SK-N-SH (cell line): ENCODE measurements at regions not wholly inside any gene's neighbourhood (a gene's known extent, or its start where the extent isn't known, plus 50 kb on each side); places are given as distances from the start of the nearest gene placed in this dataset.

ENCODE experiments used
- CTCF ChIA-PET: fragments of 300-600, 350-600 bp; formaldehyde crosslinking; extraction: SDS; loops from one replicate; lab custom pipeline; 2021; lab: Yijun Ruan, JAX
- POLR2A ChIA-PET: fragments of 350-600 bp; sonication (Branson Sonifier 250); formaldehyde crosslinking; extraction: SDS; loops from one replicate; lab custom pipeline; 2020; ENCODE audit warnings: antibody characterized with exemption, inconsistent platforms; lab: Yijun Ruan, JAX
- DNase-seq: peaks from one replicate; pipeline ENCODE4 v3.0.0; 2012
- H2AFZ ChIP-seq: fragments of 200-600 bp; sonication (generic); 2 replicates; pipeline ENCODE4 v1.8.1; 2016; ENCODE audit warnings: antibody characterized with exemption, mild to moderate bottlenecking, low read depth
- H3F3A ChIP-seq: fragments of 200-600 bp; sonication (generic); replicated peaks from 2 replicates; pipeline ENCODE3; 2016; ENCODE audit warnings: antibody characterized with exemption, mild to moderate bottlenecking; ENCODE audit not compliant: insufficient read depth
- H3K27ac ChIP-seq, 2 experiments: fragments of 200-500 bp in 1 of 2; fragments of 200-600 bp in 1 of 2; sonication (Bioruptor generic) in 1 of 2; sonication (generic), shearing (Covaris generic) in 1 of 2; 2 replicates each; pipeline versions ENCODE4 v1.5.1 to v1.6.1; 2014 to 2016; ENCODE audit warnings: low read depth in 2 of 2, inconsistent platforms in 1 of 2, low read length in 1 of 2, mild to moderate bottlenecking in 1 of 2, mixed read lengths in 1 of 2
- H3K27me3 ChIP-seq: fragments of 200-600 bp; sonication (generic), shearing (Covaris generic); 2 replicates; pipeline ENCODE4 v1.6.1; 2016; ENCODE audit warnings: mixed run types; ENCODE audit not compliant: insufficient read depth
- H3K36me3 ChIP-seq, 2 experiments: fragments of 200-500 bp in 1 of 2; fragments of 200-600 bp in 1 of 2; sonication (Bioruptor generic) in 1 of 2; sonication (generic) in 1 of 2; replicated peaks in 1 of 2; 2 replicates each; pipeline versions ENCODE3 to v1.5.1; 2014 to 2016; ENCODE audit warnings: low read length in 1 of 2, mild to moderate bottlenecking in 1 of 2; ENCODE audit not compliant: insufficient read depth in 2 of 2, control insufficient read depth in 1 of 2
- H3K4me1 ChIP-seq, 2 experiments: fragments of 200-500 bp in 1 of 2; fragments of 200-600 bp in 1 of 2; sonication (Bioruptor generic) in 1 of 2; sonication (generic), shearing (Covaris generic) in 1 of 2; 2 replicates each; pipeline versions ENCODE4 v1.5.1 to v1.6.1; 2014 to 2016; ENCODE audit warnings: low read depth in 1 of 2, low read length in 1 of 2, mixed run types in 1 of 2; ENCODE audit not compliant: insufficient read depth in 2 of 2, control insufficient read depth in 1 of 2
- H3K4me2 ChIP-seq: fragments of 200-600 bp; sonication (generic), shearing (Covaris generic); 2 replicates; pipeline ENCODE4 v1.6.1; 2017; ENCODE audit warnings: mixed run types
- H3K4me3 ChIP-seq, 2 experiments: fragments of 200-500 bp in 1 of 2; fragments of 200-600 bp in 1 of 2; sonication (Bioruptor generic) in 1 of 2; sonication (generic), shearing (Covaris generic) in 1 of 2; 2 replicates each; pipeline versions ENCODE4 v1.5.1 to v1.8.1; 2014 to 2016; ENCODE audit warnings: low read depth in 2 of 2, inconsistent platforms in 1 of 2, low read length in 1 of 2, mild to moderate bottlenecking in 1 of 2, mixed read lengths in 1 of 2, moderate library complexity in 1 of 2
- H3K79me2 ChIP-seq: fragments of 200-600 bp; sonication (generic); 2 replicates; pipeline ENCODE4 v1.8.1; 2017; ENCODE audit warnings: mild to moderate bottlenecking; ENCODE audit not compliant: insufficient read depth
- H3K9ac ChIP-seq: fragments of 200-600 bp; sonication (generic); 2 replicates; pipeline ENCODE4 v1.6.1; 2017; ENCODE audit warnings: mixed run types
- H3K9me2 ChIP-seq: fragments of 200-600 bp; sonication (generic); 2 replicates; pipeline ENCODE4 v1.6.1; 2017; ENCODE audit warnings: mixed run types
- H3K9me3 ChIP-seq: fragments of 200-600 bp; sonication (generic); 2 replicates; pipeline ENCODE4 v1.6.1; 2017; ENCODE audit warnings: mixed run types, mild to moderate bottlenecking, moderate library complexity
- H4K20me1 ChIP-seq: fragments of 200-600 bp; sonication (generic); 2 replicates; pipeline ENCODE4 v1.6.1; 2017; ENCODE audit warnings: mild to moderate bottlenecking, mixed run types; ENCODE audit not compliant: insufficient read depth
- ELF1 ChIP-seq: IDR thresholded peaks from 2 replicates; pipeline ENCODE4 v1.4.0; 2012
- EP300 ChIP-seq, 2 experiments: IDR thresholded peaks; 2 replicates each; pipeline versions ENCODE4 v1.4.0 to v1.6.1; 2012; ENCODE audit warnings: borderline replicate concordance in 1 of 2, low read depth in 1 of 2, low read length in 1 of 2
- EZH2phosphoT487 ChIP-seq: fragments of 200-600 bp; sonication (generic); IDR thresholded peaks from 2 replicates; pipeline ENCODE4 v1.6.1; 2017; ENCODE audit warnings: low read depth, mixed run types, mild to moderate bottlenecking, antibody characterized with exemption, moderate library complexity, borderline replicate concordance
- FOSL2 ChIP-seq: IDR thresholded peaks from 2 replicates; pipeline ENCODE4 v1.4.0; 2012; ENCODE audit warnings: low read depth, mild to moderate bottlenecking, moderate library complexity, borderline replicate concordance
- FOXJ3 ChIP-seq: sonication (generic); formaldehyde crosslinking; IDR thresholded peaks from 2 replicates; pipeline ENCODE4 v1.5.1; 2020; ENCODE audit warnings: mild to moderate bottlenecking, missing genetic modification reagents
- GABPA ChIP-seq: IDR thresholded peaks from 2 replicates; pipeline ENCODE4 v1.4.0; 2012; ENCODE audit warnings: low read depth, mild to moderate bottlenecking
- GATA2 ChIP-seq: sonication (generic); formaldehyde crosslinking; IDR thresholded peaks from 2 replicates; pipeline ENCODE4 v1.5.0; 2020; ENCODE audit warnings: mild to moderate bottlenecking, missing genetic modification reagents
- MAX ChIP-seq: IDR thresholded peaks from 2 replicates; pipeline ENCODE4 v1.4.0; 2012; ENCODE audit warnings: low read depth
- MEF2A ChIP-seq: IDR thresholded peaks from 2 replicates; pipeline ENCODE4 v1.4.0; 2012; ENCODE audit warnings: low read depth, borderline replicate concordance
- MXI1 ChIP-seq: IDR thresholded peaks from 2 replicates; pipeline ENCODE4 v1.6.1; 2012; ENCODE audit warnings: mild to moderate bottlenecking, low read depth, low read length, improper control_type of control experiment
- NRF1 ChIP-seq: IDR thresholded peaks from 2 replicates; pipeline ENCODE4 v1.6.1; 2012; ENCODE audit warnings: low read depth, mild to moderate bottlenecking, low read length
- POLR2AphosphoS5 ChIP-seq: IDR thresholded peaks from 2 replicates; pipeline ENCODE4 v1.6.1; 2012; ENCODE audit warnings: low read depth, low read length
- RCOR1 ChIP-seq: fragments of 150-350 bp; IDR thresholded peaks from 2 replicates; pipeline ENCODE4 v1.6.1; 2017; ENCODE audit warnings: antibody characterized with exemption, low read length
- RFX5 ChIP-seq: IDR thresholded peaks from 2 replicates; pipeline ENCODE4 v1.6.1; 2012; ENCODE audit warnings: mild to moderate bottlenecking, improper control_type of control experiment, low read length
- SMC3 ChIP-seq: IDR thresholded peaks from 2 replicates; pipeline ENCODE4 v1.6.1; 2012; ENCODE audit warnings: low read depth, low read length, improper control_type of control experiment
- TAF1 ChIP-seq: IDR thresholded peaks from 2 replicates; pipeline ENCODE4 v1.6.1; 2012; ENCODE audit warnings: low read depth, mild to moderate bottlenecking, low read length, moderate library complexity, borderline replicate concordance
- YY1 ChIP-seq: IDR thresholded peaks from 2 replicates; pipeline ENCODE4 v1.4.0; 2012; ENCODE audit warnings: low read depth, mild to moderate bottlenecking
- WGBS: methylation state at CpG from one replicate; pipeline ENCODE4 v1.1.6; 2017; ENCODE audit warnings: low lambda C conversion rate; 5-methylcytosine and 5-hydroxymethylcytosine counted together
- TF ChIP-seq, protein P1 (sequence below): IDR thresholded peaks from 2 replicates; pipeline ENCODE4; 2012
- TF ChIP-seq, protein P2 (sequence below): fragments of 150-350 bp; IDR thresholded peaks from 2 replicates; pipeline ENCODE4 v1.6.1; 2016; ENCODE audit warnings: mild to moderate bottlenecking, low read depth, low read length
- TF ChIP-seq, protein P3 (sequence below): fragments of 150-350 bp; IDR thresholded peaks from 2 replicates; pipeline ENCODE4 v1.6.1; 2017; ENCODE audit warnings: antibody characterized with exemption, low read length, low read depth, borderline replicate concordance
- TF ChIP-seq, protein P4 (sequence below): IDR thresholded peaks from 2 replicates; pipeline ENCODE4 v1.4.0; 2012; ENCODE audit warnings: low read depth, borderline replicate concordance

DNA sequence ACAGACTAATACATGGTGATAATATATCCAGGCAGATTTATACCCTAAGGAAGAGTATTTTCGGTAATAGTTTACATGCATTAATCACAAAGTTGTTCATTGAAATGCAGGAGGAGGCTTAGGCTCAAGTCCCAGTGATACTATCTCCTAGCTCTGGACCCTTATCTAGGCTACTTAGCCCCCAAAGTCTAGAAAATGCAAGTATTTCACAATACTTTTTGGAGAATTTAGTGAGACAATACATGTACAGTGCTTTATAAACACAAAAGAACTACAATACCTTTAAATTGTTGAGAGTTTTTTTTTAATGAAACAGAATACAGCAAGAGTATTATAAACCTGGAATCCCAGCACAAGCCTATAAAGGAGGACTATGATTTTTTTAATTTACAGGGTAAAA, 473.9 kb downstream of the HS3ST3B1 start:
- Histone ChIP-seq H3K9me3 (no peaks in the 10 kb centered on the region), H3K27me3 (0 out of 2 replicates have a peak, but pooled peaks cover 7% of the 10 kb centered on the region), H3K4me3 (no peak overlapping the region), H3K4me1 (no peaks in the 10 kb centered on the region), H3K9ac (no peak overlapping the region), H4K20me1 (no peaks in the 10 kb centered on the region), H3K36me3 (no peaks in the 10 kb centered on the region), H3K4me2 (no peak overlapping the region), H3K9me2 (no peaks in the 10 kb centered on the region), H3K27ac (no peak overlapping the region), H3F3A (no peaks in the 10 kb centered on the region), H3K79me2 (no peaks in the 10 kb centered on the region), H2AFZ (no peak overlapping the region)
- 8% methylated on average over 1 of the region's 1 CpG for WGBS
- no peak for DNase-seq
- no peak for TF ChIP-seq TAF1
- TF ChIP-seq, protein P1, sequence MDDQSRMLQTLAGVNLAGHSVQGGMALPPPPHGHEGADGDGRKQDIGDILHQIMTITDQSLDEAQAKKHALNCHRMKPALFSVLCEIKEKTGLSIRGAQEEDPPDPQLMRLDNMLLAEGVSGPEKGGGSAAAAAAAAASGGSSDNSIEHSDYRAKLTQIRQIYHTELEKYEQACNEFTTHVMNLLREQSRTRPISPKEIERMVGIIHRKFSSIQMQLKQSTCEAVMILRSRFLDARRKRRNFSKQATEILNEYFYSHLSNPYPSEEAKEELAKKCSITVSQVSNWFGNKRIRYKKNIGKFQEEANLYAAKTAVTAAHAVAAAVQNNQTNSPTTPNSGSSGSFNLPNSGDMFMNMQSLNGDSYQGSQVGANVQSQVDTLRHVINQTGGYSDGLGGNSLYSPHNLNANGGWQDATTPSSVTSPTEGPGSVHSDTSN: no peak
- TF ChIP-seq EP300 (IDR thresholded peaks at IDR 0.05; ENCODE audit: borderline replicate concordance in 1 of 2, low read depth in 1 of 2, low read length in 1 of 2): no peak
- ChIA-PET POLR2A (no interaction called here), CTCF (no interaction called here)

- no peaks in the 10 kb centered on the region for H4K20me1 ChIP-seq
- WGBS: 0% methylated on average over 2 of the region's 2 CpGs
- H3K9ac ChIP-seq: no peak overlapping the region
- H3K27ac ChIP-seq: no peak overlapping the region
- 0 out of 2 replicates have a peak, but pooled peaks cover 3% of the 10 kb centered on the region for H3K27me3 ChIP-seq
- H3K79me2 ChIP-seq: no peaks in the 10 kb centered on the region
- no peaks in the 10 kb centered on the region for H3K9me3 ChIP-seq
- H3K4me1 ChIP-seq: no peaks in the 10 kb centered on the region
- ChIA-PET POLR2A (no interaction called here), CTCF (no interaction called here)
- no peak for DNase-seq
- H3K4me2 ChIP-seq: no peak overlapping the region
- H3K4me3 ChIP-seq: no peak overlapping the region
- H3F3A ChIP-seq: no peaks in the 10 kb centered on the region
- no peak overlapping the region for H2AFZ ChIP-seq
- no peak for TF ChIP-seq RFX5
- TF ChIP-seq FOSL2: no peak
- TF ChIP-seq GABPA: no peak
- no peak for TF ChIP-seq FOXJ3 (CRISPR knock-in tag)
- TF ChIP-seq POLR2AphosphoS5: no peak
- TF ChIP-seq ELF1: no peak
- TF ChIP-seq, protein P2, sequence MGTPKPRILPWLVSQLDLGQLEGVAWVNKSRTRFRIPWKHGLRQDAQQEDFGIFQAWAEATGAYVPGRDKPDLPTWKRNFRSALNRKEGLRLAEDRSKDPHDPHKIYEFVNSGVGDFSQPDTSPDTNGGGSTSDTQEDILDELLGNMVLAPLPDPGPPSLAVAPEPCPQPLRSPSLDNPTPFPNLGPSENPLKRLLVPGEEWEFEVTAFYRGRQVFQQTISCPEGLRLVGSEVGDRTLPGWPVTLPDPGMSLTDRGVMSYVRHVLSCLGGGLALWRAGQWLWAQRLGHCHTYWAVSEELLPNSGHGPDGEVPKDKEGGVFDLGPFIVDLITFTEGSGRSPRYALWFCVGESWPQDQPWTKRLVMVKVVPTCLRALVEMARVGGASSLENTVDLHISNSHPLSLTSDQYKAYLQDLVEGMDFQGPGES: no peak
- TF ChIP-seq, protein P3, sequence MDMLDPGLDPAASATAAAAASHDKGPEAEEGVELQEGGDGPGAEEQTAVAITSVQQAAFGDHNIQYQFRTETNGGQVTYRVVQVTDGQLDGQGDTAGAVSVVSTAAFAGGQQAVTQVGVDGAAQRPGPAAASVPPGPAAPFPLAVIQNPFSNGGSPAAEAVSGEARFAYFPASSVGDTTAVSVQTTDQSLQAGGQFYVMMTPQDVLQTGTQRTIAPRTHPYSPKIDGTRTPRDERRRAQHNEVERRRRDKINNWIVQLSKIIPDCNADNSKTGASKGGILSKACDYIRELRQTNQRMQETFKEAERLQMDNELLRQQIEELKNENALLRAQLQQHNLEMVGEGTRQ: no peak
- TF ChIP-seq, protein P4, sequence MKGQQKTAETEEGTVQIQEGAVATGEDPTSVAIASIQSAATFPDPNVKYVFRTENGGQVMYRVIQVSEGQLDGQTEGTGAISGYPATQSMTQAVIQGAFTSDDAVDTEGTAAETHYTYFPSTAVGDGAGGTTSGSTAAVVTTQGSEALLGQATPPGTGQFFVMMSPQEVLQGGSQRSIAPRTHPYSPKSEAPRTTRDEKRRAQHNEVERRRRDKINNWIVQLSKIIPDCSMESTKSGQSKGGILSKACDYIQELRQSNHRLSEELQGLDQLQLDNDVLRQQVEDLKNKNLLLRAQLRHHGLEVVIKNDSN: no peak
- TF ChIP-seq YY1: no peak
- TF ChIP-seq EP300 (IDR thresholded peaks at IDR 0.05; ENCODE audit: borderline replicate concordance in 1 of 2, low read depth in 1 of 2, low read length in 1 of 2): no peak
- TF ChIP-seq EZH2phosphoT487: no peak
- TF ChIP-seq SMC3: no peak
- TF ChIP-seq GATA2 (CRISPR knock-in tag): no peak
- TF ChIP-seq MXI1: no peak
- TF ChIP-seq MAX: no peak
- no peak for TF ChIP-seq RCOR1
- TF ChIP-seq NRF1: no peak
- TF ChIP-seq MEF2A: no peak
- no peaks in the 10 kb centered on the region for H3K36me3 ChIP-seq
- no peaks in the 10 kb centered on the region for H3K9me2 ChIP-seq
These were observed 471.9 kb downstream of the HS3ST3B1 start for GRCh38 chr17:14772776-14773175.
